Loucy (cell line): ENCODE measurements at regions not wholly inside any gene's neighbourhood (a gene's known extent, or its start where the extent isn't known, plus 50 kb on each side); places are given as distances from the start of the nearest gene placed in this dataset.

Source experiments
- H2AFZ ChIP-seq: fragments of 200-600 bp; sonication (generic); 2 replicates; pipeline ENCODE4 v1.6.0; 2016; ENCODE audit warnings: antibody characterized with exemption, mild to moderate bottlenecking, low read length, moderate library complexity
- H3F3A ChIP-seq: fragments of 200-600 bp; 2 replicates; pipeline ENCODE4 v1.6.0; 2016; ENCODE audit warnings: antibody characterized with exemption, low read depth, mild to moderate bottlenecking
- H3K27me3 ChIP-seq: fragments of 200-600 bp; sonication (generic); 2 replicates; pipeline ENCODE4 v1.6.1; 2014; ENCODE audit warnings: low read length, mild to moderate bottlenecking; ENCODE audit not compliant: insufficient read depth, poor library complexity, severe bottlenecking
- H3K36me3 ChIP-seq: fragments of 200-600 bp; sonication (generic); 2 replicates; pipeline ENCODE4 v1.6.1; 2016; ENCODE audit warnings: low read length; ENCODE audit not compliant: insufficient read depth
- H3K4me1 ChIP-seq: fragments of 200-600 bp; sonication (generic); 2 replicates; pipeline ENCODE4 v1.5.1; 2014; ENCODE audit warnings: low read length, mild to moderate bottlenecking; ENCODE audit not compliant: insufficient read depth, poor library complexity, severe bottlenecking
- H3K4me2 ChIP-seq: fragments of 200-600 bp; sonication (generic); 2 replicates; pipeline ENCODE4 v1.6.0; 2014; ENCODE audit warnings: antibody characterized with exemption, low read length, low read depth, mild to moderate bottlenecking; ENCODE audit not compliant: poor library complexity, severe bottlenecking
- H3K4me3 ChIP-seq: fragments of 200-600 bp; sonication (generic); 2 replicates; pipeline ENCODE4 v1.5.1; 2014; ENCODE audit warnings: low read length, mild to moderate bottlenecking, mixed read lengths; ENCODE audit not compliant: poor library complexity, severe bottlenecking
- H3K79me2 ChIP-seq: fragments of 200-600 bp; sonication (generic); 2 replicates; pipeline ENCODE4 v1.6.1; 2014; ENCODE audit warnings: low read length; ENCODE audit not compliant: insufficient read depth
- H3K9ac ChIP-seq: fragments of 200-600 bp; sonication (generic); 2 replicates; pipeline ENCODE4 v1.6.0; 2014; ENCODE audit warnings: mild to moderate bottlenecking, low read depth, low read length, moderate library complexity; ENCODE audit not compliant: poor library complexity, severe bottlenecking
- H3K9me2 ChIP-seq: fragments of 200-600 bp; sonication (generic); replicated peaks from 2 replicates; pipeline ENCODE4 v1.6.1; 2016; ENCODE audit warnings: low read depth, low read length, mixed read lengths
- H3K9me3 ChIP-seq: fragments of 200-600 bp; sonication (generic); 2 replicates; pipeline ENCODE4 v1.6.1; 2014; ENCODE audit warnings: mild to moderate bottlenecking, antibody characterized with exemption, low read length, low read depth; ENCODE audit not compliant: insufficient read depth
- H4K20me1 ChIP-seq: fragments of 200-600 bp; sonication (generic); 2 replicates; pipeline ENCODE4 v1.6.0; 2014; ENCODE audit warnings: antibody characterized with exemption, low read length, mild to moderate bottlenecking; ENCODE audit not compliant: insufficient read depth, poor library complexity, severe bottlenecking
- EZH2phosphoT487 ChIP-seq: fragments of 200-600 bp; IDR thresholded peaks from 2 replicates; pipeline ENCODE4 v1.6.1; 2018; ENCODE audit warnings: antibody characterized with exemption, mild to moderate bottlenecking, moderate library complexity, borderline replicate concordance
- TF ChIP-seq, protein P1 (sequence below): fragments of 200-600 bp; sonication (generic); conservative IDR thresholded peaks from 2 replicates; pipeline ENCODE4 v1.5.1; 2014; ENCODE audit warnings: mild to moderate bottlenecking, antibody characterized with exemption, low read length

DNA sequence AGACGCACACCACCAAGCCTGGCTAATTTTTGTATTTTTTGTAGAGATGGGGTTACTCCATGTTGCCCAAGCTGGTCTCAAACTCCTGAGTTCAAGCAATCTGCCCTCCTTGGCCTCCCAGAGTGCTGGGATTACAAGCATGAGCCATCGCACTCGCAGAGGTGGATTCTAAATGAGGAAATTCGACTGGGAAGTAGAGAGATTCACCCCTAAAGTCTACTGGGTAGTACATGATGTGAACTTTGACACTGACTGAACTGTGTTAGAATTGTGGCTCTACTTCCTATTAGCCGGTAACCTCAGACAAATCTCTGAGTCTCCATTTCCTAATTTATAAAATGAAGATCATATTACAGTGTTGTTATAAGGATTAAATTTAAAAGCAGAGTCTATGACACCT is 276.0 kb upstream of the NR5A2 start:
- TF ChIP-seq, protein P1, sequence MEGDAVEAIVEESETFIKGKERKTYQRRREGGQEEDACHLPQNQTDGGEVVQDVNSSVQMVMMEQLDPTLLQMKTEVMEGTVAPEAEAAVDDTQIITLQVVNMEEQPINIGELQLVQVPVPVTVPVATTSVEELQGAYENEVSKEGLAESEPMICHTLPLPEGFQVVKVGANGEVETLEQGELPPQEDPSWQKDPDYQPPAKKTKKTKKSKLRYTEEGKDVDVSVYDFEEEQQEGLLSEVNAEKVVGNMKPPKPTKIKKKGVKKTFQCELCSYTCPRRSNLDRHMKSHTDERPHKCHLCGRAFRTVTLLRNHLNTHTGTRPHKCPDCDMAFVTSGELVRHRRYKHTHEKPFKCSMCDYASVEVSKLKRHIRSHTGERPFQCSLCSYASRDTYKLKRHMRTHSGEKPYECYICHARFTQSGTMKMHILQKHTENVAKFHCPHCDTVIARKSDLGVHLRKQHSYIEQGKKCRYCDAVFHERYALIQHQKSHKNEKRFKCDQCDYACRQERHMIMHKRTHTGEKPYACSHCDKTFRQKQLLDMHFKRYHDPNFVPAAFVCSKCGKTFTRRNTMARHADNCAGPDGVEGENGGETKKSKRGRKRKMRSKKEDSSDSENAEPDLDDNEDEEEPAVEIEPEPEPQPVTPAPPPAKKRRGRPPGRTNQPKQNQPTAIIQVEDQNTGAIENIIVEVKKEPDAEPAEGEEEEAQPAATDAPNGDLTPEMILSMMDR = no peak
- no peak for TF ChIP-seq EZH2phosphoT487
- H3K4me3 ChIP-seq = no peak overlapping the region
- no peaks in the 10 kb centered on the region for H3K9me2 ChIP-seq
- no peak overlapping the region for H2AFZ ChIP-seq
- no peaks in the 10 kb centered on the region for H3K36me3 ChIP-seq
- H3K27me3 ChIP-seq = no peaks in the 10 kb centered on the region
- no peaks in the 10 kb centered on the region for H3K9me3 ChIP-seq
- H3K4me1 ChIP-seq = no peaks in the 10 kb centered on the region
- H3K4me2 ChIP-seq = no peak overlapping the region
- H3K79me2 ChIP-seq = no peaks in the 10 kb centered on the region
- H3K9ac ChIP-seq = no peak overlapping the region
- H3F3A ChIP-seq = no peaks in the 10 kb centered on the region
- H4K20me1 ChIP-seq = no peaks in the 10 kb centered on the region

DNA sequence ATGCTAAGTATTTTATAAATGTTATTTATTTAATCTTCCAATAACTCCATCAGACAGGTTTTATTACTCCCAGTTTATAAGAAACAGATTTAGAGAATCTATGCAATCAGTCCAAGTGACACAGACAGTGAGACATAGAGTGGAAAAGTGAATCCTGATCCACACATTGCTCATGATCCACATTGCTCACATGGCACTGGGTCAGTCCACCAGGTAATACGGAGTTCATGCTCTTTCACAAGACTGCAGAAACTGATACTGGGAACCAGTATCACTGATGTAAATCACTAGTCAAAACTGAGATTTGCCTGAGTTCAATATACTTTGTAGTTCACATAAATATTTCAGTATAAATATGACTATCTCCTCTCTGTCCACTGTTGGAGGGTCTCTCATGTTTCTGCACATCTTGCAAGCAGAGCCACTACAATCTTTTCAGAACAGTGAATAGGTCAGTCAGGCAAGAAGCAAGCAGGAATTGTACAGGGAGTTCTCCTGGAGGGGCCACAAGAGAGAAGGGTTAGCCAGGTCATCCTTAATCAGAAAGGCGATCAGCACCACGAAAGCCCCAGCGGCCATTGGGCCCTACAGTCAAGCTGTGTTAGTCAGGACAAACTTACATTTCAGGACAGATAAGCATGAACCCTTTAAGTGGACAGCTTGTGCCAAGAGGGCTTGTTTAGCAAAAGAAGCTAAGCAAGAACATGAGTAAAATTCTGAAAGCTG is 275.4 kb upstream of the NR5A2 start:
- TF ChIP-seq, protein P1 = no peak
- TF ChIP-seq EZH2phosphoT487 = no peak
- no peaks in the 10 kb centered on the region for H3K4me1 ChIP-seq
- no peaks in the 10 kb centered on the region for H3K79me2 ChIP-seq
- H3K9ac ChIP-seq = no peak overlapping the region
- H2AFZ ChIP-seq = no peak overlapping the region
- no peaks in the 10 kb centered on the region for H3F3A ChIP-seq
- no peak overlapping the region for H3K4me3 ChIP-seq
- H3K9me3 ChIP-seq = no peaks in the 10 kb centered on the region
- H3K4me2 ChIP-seq = no peak overlapping the region
- no peaks in the 10 kb centered on the region for H3K9me2 ChIP-seq
- no peaks in the 10 kb centered on the region for H4K20me1 ChIP-seq
- H3K36me3 ChIP-seq = no peaks in the 10 kb centered on the region
- H3K27me3 ChIP-seq = no peaks in the 10 kb centered on the region

DNA sequence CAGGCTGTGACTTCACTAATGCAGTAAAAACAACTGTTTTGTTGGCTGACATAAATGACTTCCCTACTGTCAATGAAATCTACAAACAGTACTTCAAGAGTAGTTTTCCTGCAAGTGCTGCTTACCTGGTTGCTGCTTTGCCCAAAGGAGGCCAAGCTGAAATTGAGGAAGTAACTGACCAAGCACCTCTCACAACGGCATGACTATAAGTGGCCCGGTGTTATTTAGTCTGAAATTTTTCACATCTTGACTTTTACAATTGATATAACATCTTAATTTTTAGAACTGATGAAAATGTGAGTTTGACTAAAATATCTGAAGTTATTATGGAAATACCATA is 274.9 kb upstream of the NR5A2 start:
- Histone ChIP-seq H3K36me3 (no peaks in the 10 kb centered on the region), H4K20me1 (no peaks in the 10 kb centered on the region), H3K27me3 (no peaks in the 10 kb centered on the region), H3K4me3 (no peak overlapping the region), H2AFZ (no peak overlapping the region), H3K4me2 (no peak overlapping the region), H3F3A (no peaks in the 10 kb centered on the region), H3K4me1 (no peaks in the 10 kb centered on the region), H3K9me3 (no peaks in the 10 kb centered on the region), H3K9ac (no peak overlapping the region), H3K9me2 (no peaks in the 10 kb centered on the region), H3K79me2 (no peaks in the 10 kb centered on the region)
- TF ChIP-seq, protein P1 = no peak
- TF ChIP-seq EZH2phosphoT487 = no peak
